HG03565 (cell line): ENCODE measurements at regions not wholly inside any gene's neighbourhood (a gene's known extent, or its start where the extent isn't known, plus 50 kb on each side); places are given as distances from the start of the nearest gene placed in this dataset.

Source experiments
- ATAC-seq: cut with Tn5 transposase; IDR thresholded peaks from one replicate; pipeline ENCODE4 v1.9.1; 2021; ENCODE audit warnings: mild to moderate bottlenecking, moderate library complexity; ENCODE audit not compliant: unreplicated experiment

DNA sequence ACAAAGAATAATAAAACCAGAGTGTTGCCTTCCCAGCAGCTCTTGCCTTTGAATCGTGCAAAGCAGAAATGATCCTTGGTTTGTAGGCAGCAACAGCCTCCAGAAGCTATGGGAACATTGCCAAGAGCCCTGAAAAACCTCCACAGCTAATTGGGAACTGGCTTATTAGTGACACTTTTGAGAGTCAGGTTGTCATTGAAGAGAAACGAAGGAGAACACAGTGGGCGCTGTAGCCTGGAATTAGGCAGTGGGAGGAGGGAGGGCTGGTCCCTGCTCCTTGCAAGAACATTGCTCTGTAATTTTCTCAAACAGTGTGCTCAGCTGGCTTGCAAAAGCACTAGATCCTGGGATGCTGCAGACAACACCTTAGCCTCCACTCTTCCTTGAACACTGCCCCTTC, 331.5 kb upstream of the EMCN start:
- ATAC-seq = no peak

DNA sequence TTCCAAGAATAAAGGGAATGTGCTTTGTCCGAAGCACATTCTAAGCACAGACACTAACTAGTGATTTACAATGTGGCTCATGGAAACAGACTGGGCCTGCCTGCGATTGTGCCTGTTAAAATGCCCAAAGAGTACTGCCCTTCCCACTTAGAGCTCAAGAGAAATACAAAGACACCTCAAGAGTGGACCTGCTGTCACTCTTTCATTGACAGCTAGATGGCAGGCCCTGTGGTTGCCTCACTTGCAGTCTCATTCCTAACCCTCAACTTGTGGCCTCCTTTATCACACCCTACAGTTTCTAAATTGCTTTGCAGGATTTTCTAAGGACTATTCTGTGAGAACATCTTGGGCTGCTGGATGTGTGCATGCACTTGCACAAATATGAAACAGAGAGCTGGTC, 331.0 kb upstream of the EMCN start:
- peak; percentile 68 for ATAC-seq

GRCh38 chr4:100843910-100844309, 326.1 kb upstream of the EMCN start:
- peak; percentile 75 for ATAC-seq

DNA sequence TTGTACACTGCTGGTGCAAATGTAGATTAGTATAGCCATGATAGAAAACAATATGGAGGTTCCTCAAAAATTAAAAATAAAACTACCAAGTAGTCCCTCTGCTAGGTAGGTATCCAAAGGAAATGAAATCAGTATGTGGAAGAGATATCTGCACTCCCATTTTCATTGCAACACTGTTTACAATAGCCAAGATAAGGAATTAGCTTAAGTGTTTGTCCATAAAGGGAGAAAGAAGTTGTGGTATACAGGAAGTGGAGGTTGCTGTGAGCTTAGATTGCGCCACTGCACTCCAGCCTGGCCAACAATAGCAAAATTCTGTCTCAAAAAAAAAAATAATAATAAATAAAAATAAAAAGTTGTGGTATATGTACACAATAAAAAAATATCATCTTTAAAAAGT, 325.0 kb upstream of the EMCN start:
- ATAC-seq = no peak

DNA sequence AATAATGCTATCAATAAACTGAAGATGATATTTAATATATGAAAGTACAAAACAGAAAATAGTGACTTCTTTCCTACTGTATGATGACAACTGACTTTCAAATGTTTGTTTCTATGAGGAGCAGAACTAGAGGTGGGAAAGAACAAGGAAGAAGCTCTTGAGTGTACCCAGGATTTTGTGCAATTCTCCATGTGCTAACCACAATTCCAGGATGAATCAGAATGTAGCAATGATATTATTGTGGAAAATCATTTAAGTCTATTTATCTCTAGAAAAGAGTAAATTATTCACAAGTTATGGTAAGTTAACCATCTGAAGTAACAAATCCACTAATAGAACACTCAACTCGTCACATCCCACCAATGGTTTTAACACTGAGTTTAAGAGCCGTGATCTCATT, 324.1 kb upstream of the EMCN start:
- no peak for ATAC-seq

GRCh38 chr4:100839712-100840111, 321.9 kb upstream of the EMCN start:
- ATAC-seq = no peak

DNA sequence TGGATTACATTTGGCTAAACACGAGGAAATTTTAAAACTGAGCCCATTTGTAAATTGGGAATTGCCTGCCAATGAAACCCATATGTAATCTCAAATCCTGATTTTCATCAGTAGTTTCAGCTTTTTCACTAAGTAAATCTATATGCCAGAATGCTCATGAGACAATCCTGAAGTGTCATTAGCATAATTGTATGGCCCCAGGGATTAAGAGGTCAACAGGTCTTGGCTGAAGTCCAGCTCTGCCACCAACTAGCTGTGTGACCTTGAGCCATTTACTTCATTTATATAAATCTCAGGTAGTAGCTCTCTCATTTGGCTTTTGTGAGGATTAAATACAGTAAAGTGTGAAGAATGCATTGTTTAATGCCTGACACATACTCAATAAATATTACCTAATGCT, 320.5 kb upstream of the EMCN start:
- ATAC-seq = no peak

DNA sequence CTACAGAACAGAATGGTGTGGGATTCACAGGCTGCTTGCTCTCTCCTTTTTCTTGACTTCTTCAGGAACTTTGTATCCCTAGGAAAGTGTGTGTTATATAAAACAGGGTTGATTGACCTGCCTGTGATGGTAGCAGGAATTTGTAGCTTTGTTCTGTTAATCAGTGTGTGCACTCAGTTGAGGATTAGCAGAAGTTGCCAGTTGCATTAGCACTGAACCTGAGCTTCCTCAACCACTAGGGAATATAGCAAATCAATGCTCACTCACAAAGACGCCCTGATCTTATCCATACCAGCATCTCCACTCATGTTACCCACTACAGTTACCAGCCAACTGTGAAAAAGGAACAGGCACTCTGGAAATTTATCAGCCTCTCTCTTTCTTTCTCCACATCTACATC, 319.1 kb upstream of the EMCN start:
- ATAC-seq = no peak

DNA sequence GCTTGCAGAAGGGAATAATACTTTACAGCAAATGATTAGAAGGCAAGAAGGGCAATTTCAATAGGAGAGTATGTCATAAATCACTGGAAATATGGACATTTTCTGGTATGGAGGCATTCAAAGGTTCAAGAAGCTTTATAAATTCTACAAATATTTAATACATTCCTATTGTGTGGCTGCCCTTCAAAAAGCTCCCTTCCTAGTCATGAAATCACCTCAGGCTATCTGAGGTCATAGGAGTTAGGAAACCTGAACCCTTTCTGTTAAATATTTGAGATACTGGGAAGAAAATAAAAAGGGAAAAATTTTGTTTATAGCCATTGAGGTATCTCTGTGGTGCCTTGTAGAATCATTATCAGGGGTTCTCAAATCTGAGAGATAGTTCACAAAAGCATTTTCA, 316.8 kb upstream of the EMCN start:
- ATAC-seq = no peak

DNA sequence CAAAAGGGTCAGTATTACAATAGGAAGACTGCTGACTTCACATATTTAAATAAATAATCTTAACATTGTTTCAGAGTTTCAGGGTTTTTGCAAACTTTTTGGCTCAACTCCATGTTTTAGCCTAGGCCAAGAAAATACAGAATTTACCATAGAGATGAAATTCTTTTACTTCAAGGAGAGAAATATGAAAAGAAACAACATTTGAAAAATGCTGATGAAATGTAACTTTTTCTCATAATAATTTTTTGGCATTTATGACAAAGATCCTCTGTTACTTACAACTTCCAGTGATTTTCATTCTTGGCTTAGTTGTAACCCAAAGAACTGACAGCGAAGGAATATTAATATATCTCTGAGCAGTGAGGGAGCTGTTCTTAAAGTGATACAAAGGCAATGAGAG, 316.1 kb upstream of the EMCN start:
- ATAC-seq = no peak

DNA sequence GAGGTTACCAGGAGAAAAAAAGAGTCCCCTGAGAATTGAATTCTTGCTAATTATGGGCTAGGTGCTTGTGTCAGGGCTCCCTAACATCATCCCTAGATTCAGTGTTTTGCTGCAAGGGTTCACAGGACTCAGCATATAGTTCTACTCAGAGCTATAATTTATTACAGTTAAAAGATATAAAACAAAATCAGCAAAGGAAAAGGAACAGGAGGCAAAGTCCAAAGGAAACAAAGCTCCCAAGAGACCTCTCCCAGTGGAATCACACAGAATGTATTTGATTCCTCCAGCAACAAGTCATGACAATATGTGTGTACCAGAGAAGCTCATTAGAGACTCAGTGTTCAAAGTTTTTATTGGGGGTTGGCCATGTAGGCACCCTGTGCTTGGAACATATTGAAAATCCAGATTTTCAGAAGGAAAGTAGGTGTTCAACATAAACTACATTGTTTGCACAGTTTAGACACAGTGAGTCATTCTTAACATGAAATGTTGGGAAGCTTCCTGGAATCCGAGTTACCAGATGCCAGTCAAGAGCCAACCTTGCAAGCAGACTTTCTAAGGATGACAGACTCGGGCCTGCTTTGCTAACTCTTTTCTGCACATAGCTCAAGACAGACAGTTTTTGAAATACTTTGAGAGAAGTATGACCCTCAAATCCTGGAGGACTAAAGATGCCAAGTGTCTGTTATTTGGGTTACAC, 311.3 kb upstream of the EMCN start:
- no peak for ATAC-seq

DNA sequence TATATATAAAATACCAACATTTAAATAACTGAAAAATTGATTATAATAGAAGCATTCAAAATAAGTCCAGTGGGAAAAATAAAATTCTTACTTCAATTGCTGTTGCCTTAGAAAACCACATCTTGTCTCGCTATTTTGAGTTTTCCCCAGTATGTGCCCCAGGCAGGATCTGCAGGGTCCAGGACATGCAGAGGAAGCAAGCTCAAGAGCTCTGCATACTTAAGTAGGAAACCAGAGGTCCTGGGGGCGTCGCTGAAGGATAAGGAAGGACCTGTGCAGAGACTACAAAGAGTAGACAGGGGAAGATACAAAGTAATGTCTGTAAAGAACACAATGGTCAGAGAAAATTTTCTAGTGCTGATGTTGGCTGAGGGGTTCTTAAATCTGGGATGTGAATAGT, 310.5 kb upstream of the EMCN start:
- no peak for ATAC-seq

DNA sequence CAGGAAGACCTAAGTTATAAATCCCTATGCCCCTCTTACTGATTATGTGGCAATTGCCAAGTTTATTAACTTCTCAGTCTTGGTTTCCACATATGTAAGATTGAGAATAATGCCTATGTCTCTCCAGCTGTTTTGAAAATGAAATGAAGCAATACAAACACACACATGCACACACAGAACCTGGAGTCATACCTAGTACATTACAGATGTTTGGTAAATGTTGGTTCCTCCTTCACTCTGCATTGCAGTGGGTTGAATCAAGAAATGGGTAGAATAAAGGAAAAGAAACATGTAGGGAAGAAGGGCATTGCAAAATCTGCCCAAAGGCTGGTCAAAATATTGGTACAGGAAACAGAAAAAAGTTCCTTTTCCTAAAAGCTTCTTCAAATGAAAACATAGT, 309.9 kb upstream of the EMCN start:
- no peak for ATAC-seq

DNA sequence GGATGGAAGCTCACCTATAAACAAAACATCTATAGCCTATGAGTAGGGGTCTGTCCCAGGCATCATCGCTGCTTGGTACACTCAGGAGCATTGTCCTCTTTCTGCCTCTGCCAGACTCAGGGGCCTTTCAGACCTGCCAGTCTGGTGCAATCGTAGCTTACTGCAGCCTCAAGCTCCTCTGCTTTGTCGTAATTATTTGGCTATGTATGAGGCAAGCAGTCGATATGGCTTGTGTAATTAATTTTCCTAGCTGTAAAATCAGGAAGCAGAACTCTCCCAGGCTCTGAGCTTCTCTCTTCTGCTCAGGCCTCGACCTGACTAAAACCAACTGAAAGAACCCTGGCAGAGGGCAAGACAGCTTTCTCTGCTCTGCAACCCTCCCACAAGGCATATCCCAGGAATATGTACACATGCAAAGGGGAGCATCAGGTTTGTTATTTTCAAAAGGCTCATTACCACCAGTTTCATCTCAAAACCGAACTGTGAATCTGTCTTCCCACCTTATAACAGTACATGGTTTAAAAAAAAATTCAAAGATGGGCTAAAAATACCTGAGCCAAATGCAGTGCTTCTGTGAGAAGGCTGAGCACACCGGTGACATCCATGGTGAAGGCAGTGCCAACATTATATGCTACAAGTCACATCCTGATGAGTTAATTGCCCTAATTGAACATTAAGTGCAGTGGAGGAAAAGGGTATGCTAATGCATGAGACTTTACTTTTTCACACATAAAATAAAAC, 309.2 kb upstream of the EMCN start:
- ATAC-seq = no peak

GRCh38 chr4:100826067-100826466, 308.2 kb upstream of the EMCN start:
- ATAC-seq = no peak

DNA sequence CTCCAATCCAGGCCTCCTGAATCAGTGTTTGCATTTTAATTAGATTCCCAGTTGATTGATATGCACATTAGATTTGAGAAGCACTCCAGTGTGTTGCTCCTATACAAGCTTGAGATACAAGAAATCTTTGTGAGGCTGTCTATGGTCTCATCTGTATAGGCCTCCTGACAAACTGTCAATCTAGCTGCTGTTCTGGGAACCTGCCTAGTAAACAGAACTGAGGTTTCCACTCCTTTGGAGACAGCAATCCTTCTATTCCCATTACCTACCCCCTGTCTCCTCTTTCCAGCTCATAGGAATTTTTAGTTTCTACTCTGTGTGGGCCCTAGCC, 306.1 kb upstream of the EMCN start:
- ATAC-seq = peak; percentile 2

DNA sequence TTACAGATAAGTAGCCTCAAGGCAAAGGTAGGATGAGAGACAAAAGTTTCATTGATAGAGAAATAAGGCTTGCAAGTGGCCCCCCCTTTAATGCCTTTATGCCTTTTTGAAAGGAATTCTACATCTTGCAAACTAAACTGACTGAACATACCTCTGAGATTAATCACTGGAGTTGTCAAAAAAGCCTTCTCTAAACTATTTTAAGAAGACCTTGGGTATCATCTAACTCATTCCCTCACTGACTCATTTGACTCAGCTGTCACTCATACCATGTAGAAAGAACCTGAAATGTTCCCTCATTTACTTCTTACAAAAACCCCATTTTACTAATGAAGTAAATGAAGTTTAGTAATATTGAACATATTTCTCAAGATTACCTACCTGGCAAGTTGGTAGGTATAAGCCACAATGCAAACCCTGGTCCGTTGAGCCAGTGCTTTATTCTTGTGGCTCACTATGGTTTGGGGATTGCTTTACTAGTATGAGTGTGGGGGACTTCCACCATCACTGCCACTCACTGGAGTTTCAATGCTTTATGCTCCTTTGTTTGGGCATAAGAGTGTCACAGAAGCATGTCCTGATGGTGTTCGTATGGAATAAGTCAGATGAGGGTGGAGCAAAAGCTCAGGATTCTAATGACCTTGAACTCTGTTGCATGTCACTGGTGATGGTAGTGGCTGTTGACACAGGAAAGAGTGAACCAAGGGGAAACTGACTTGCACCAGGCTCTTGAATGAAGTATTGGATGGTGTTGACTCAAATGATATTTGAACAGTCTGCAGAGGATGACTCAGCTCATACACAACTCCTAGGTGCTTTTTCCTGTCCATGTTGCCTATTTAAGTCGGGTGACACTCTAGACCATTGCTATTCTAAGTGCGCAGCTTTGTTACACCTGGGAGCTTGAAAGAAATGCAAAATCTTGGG, 305.5 kb upstream of the EMCN start:
- peak; percentile 66 for ATAC-seq

- no peak for ATAC-seq
Observed at GRCh38 chr4:100820249-100820648, 302.4 kb upstream of the EMCN start.

DNA sequence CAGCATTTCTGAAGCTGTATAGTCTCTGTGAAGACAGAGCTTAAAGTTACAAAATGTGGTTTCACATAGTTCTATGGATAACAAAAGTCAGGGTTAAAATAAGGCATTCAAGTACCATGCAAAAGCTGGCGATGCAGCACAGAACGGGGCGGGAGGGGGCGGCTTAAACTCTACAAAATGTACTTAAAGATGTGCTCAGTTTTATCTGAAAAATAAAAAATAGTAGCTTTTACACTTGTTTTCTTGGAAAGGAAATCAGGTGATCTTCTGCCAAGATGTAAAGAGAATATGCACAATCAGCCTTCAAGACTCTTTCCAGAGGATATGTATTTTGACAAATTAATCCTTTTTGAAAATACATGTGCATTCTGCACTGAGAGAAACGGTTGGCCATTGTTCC, 301.7 kb upstream of the EMCN start:
- ATAC-seq = no peak

GRCh38 chr4:100816436-100817045, 298.7 kb upstream of the EMCN start:
- no peak for ATAC-seq

GRCh38 chr4:100811046-100811445, 293.2 kb upstream of the EMCN start:
- ATAC-seq = no peak
